GM12878 (cell line): ENCODE measurements at regions not wholly inside any gene's neighbourhood (a gene's known extent, or its start where the extent isn't known, plus 50 kb on each side); places are given as distances from the start of the nearest gene placed in this dataset.

Experiments used
- ATAC-seq: fragments of 200-7000 bp; cut with Tn5 transposase; 3 replicates; pipeline ENCODE4 v1.9.1; 2020; ENCODE audit warnings: mild to moderate bottlenecking, moderate library complexity
- BruUV-seq: library from RNA; stranded (reverse); fragments of 400-500 nt; replicated peaks from 2 replicates; lab custom pipeline; 2021; lab: Mats Ljungman, UMichigan
- CTCF ChIA-PET: fragments of 300-600 bp; sonication (Branson Sonifier 250); formaldehyde crosslinking; extraction: SDS; loops from one replicate; lab custom pipeline; 2021; ENCODE audit warnings: inconsistent platforms; lab: Yijun Ruan, JAX
- POLR2A ChIA-PET: fragments of 350-600 bp; formaldehyde crosslinking; extraction: SDS; loops from one replicate; lab custom pipeline; 2021; ENCODE audit warnings: inconsistent platforms; lab: Charles Lee
- RAD21 ChIA-PET: fragments of 300-600 bp; sonication (Branson Sonifier 250); formaldehyde crosslinking; loops from one replicate; lab custom pipeline; 2023; ENCODE audit warnings: antibody characterized with exemption; ENCODE audit not compliant: unreplicated experiment; lab: Charles Lee
- SMC1A ChIA-PET: fragments of 300-600 bp; sonication (Branson Sonifier 250); formaldehyde crosslinking; loops from one replicate; lab custom pipeline; 2023; ENCODE audit not compliant: unreplicated experiment, uncharacterized antibody; lab: Charles Lee
- DNase-seq: peaks from one replicate; pipeline ENCODE4 v3.0.0-alpha.2; 2011; ENCODE audit warnings: low read depth, low spot score
- FAIRE-seq: peaks from 3 replicates; lab custom pipeline; 2011; peaks lifted over from hg19 to GRCh38; lab: Jason Lieb, UNC
- H2AFZ ChIP-seq: 2 replicates; pipeline ENCODE4 v1.6.0; 2011; ENCODE audit warnings: low read depth, low read length, control low read depth; ENCODE audit not compliant: control insufficient read depth
- H3K27ac ChIP-seq: 2 replicates; pipeline ENCODE4 v1.5.1; 2011; ENCODE audit warnings: control low read depth; ENCODE audit not compliant: control insufficient read depth, insufficient read depth
- H3K27me3 ChIP-seq, 2 experiments: replicated peaks in 1 of 2; 2 replicates each; pipeline versions ENCODE4 v1.6.0 to v1.6.1; 2011; ENCODE audit warnings: low read length in 1 of 2; ENCODE audit not compliant: control insufficient read depth in 2 of 2, insufficient read depth in 2 of 2
- H3K36me3 ChIP-seq, 2 experiments: 2 replicates each; pipeline ENCODE4 v1.5.1; 2011; ENCODE audit warnings: low read length in 1 of 2; ENCODE audit not compliant: control insufficient read depth in 2 of 2, insufficient read depth in 2 of 2
- H3K4me1 ChIP-seq: 2 replicates; pipeline ENCODE4 v1.6.1; 2011; ENCODE audit warnings: mild to moderate bottlenecking, low read length, moderate library complexity, mixed read lengths; ENCODE audit not compliant: control insufficient read depth, insufficient read depth
- H3K4me2 ChIP-seq: 2 replicates; pipeline ENCODE4 v1.6.0; 2011; ENCODE audit warnings: control low read depth; ENCODE audit not compliant: control insufficient read depth, insufficient read depth
- H3K4me3 ChIP-seq: fragments of 200-600 bp; sonication (generic); 2 replicates; pipeline ENCODE4 v1.5.1; 2016
- H3K79me2 ChIP-seq: 2 replicates; pipeline ENCODE4 v1.6.0; 2011; ENCODE audit warnings: low read length; ENCODE audit not compliant: control insufficient read depth, insufficient read depth
- H3K9ac ChIP-seq: 2 replicates; pipeline ENCODE4 v1.8.0; 2011; ENCODE audit warnings: low read length, control low read depth, mixed read lengths; ENCODE audit not compliant: control insufficient read depth, insufficient read depth
- H3K9me3 ChIP-seq: replicated peaks from 3 replicates; pipeline ENCODE4 v1.5.1; 2011; ENCODE audit warnings: mild to moderate bottlenecking, low read length; ENCODE audit not compliant: control insufficient read depth, insufficient read depth
- H4K20me1 ChIP-seq: 2 replicates; pipeline ENCODE4 v1.6.0; 2011; ENCODE audit not compliant: control insufficient read depth, insufficient read depth
- BHLHE40 ChIP-seq, 2 experiments: fragments of 450-650 bp in 1 of 2; IDR thresholded peaks; 2 replicates each; pipeline ENCODE4 v1.6.1; 2011 to 2017; ENCODE audit warnings: low read depth in 2 of 2, borderline replicate concordance in 1 of 2, improper control_type of control experiment in 1 of 2, low read length in 1 of 2, mild to moderate bottlenecking in 1 of 2
- FOXM1 ChIP-seq: IDR thresholded peaks from 2 replicates; pipeline ENCODE4 v1.6.1; 2012; ENCODE audit warnings: low read depth, mild to moderate bottlenecking, inconsistent platforms, low read length, moderate library complexity
- RFX5 ChIP-seq: IDR thresholded peaks from 2 replicates; pipeline ENCODE4 v1.6.1; 2011; ENCODE audit warnings: low read depth, low read length, improper control_type of control experiment
- ZNF592 ChIP-seq: fragments of 450-650 bp; IDR thresholded peaks from 2 replicates; pipeline ENCODE4 v1.6.1; 2017; ENCODE audit warnings: mild to moderate bottlenecking, moderate library complexity
- WGBS: methylation state at CpG from one replicate; pipeline ENCODE4 v1.1.6; 2016; ENCODE audit warnings: low lambda C conversion rate; ENCODE audit not compliant: insufficient replicate concordance, insufficient coverage; ENCODE audit errors: missing lambda C conversion rate; 5-methylcytosine and 5-hydroxymethylcytosine counted together
- in situ Hi-C: fragments of 300-500 bp; cut with MboI; formaldehyde crosslinking; loops from 9 replicates; pipeline ENCODE4 v1.14.3; 2018; ENCODE audit warnings: mixed read lengths
- intact Hi-C: fragments of 100-400 bp; cut with micrococcal nuclease; formaldehyde crosslinking; loops from one replicate; pipeline ENCODE4 v1.14.2; 2022; ENCODE audit not compliant: unreplicated experiment

GRCh38 chr14:41087056-41087455 is 519.6 kb upstream of the LRFN5 start:
- intact Hi-C loops = no loop called here

More at GRCh38 chr14:41087056-41087455, 519.6 kb upstream of the LRFN5 start:
- H3K4me3 ChIP-seq = no peak overlapping the region
- ATAC-seq (no peak), FAIRE-seq (no peak), DNase-seq (no peak)
- no peaks in the 10 kb centered on the region for H3K36me3 ChIP-seq
- ChIA-PET POLR2A (no interaction called here), RAD21 (no interaction called here), CTCF (no interaction called here), SMC1A (no interaction called here)
- H3K4me1 ChIP-seq = no peaks in the 10 kb centered on the region
- BruUV-seq = no TSS peak
- H2AFZ ChIP-seq = no peak overlapping the region
- in situ Hi-C loops = no loop called here
- H3K9me3 ChIP-seq = no peaks in the 10 kb centered on the region
- WGBS = 26% methylated on average over 3 of the region's 3 CpGs
- no peak overlapping the region for H3K27ac ChIP-seq
- TF ChIP-seq RFX5 (no peak), BHLHE40 (IDR thresholded peaks at IDR 0.05; ENCODE audit: borderline replicate concordance in 1 of 2, low read depth in 2 of 2, low read length in 1 of 2) (no peak), FOXM1 (no peak), ZNF592 (no peak)
- H3K4me2 ChIP-seq = no peak overlapping the region
- no peak overlapping the region for H3K9ac ChIP-seq
- no peaks in the 10 kb centered on the region for H3K27me3 ChIP-seq
- H4K20me1 ChIP-seq = no peaks in the 10 kb centered on the region
- no peaks in the 10 kb centered on the region for H3K79me2 ChIP-seq
